Stimulated activated CD4-positive, alpha-beta T cell treated with anti-CD3 and anti-CD28 coated beads, Interleukin-1b, Interleukin-23, amount 100 ng/mL, for 1 hour (primary cell): ENCODE measurements at regions not wholly inside any gene's neighbourhood (a gene's known extent, or its start where the extent isn't known, plus 50 kb on each side); places are given as distances from the start of the nearest gene placed in this dataset.

Experiments used
- DNase-seq, 2 donors: peaks; one replicate each; pipeline ENCODE4 v3.0.0-alpha.2; 2020; ENCODE audit warnings: low read depth in 2 of 2

- DNase-seq = no peak
Observed at GRCh38 chr14:101119830-101120571, 216.5 kb upstream of the RTL1 start.

DNA sequence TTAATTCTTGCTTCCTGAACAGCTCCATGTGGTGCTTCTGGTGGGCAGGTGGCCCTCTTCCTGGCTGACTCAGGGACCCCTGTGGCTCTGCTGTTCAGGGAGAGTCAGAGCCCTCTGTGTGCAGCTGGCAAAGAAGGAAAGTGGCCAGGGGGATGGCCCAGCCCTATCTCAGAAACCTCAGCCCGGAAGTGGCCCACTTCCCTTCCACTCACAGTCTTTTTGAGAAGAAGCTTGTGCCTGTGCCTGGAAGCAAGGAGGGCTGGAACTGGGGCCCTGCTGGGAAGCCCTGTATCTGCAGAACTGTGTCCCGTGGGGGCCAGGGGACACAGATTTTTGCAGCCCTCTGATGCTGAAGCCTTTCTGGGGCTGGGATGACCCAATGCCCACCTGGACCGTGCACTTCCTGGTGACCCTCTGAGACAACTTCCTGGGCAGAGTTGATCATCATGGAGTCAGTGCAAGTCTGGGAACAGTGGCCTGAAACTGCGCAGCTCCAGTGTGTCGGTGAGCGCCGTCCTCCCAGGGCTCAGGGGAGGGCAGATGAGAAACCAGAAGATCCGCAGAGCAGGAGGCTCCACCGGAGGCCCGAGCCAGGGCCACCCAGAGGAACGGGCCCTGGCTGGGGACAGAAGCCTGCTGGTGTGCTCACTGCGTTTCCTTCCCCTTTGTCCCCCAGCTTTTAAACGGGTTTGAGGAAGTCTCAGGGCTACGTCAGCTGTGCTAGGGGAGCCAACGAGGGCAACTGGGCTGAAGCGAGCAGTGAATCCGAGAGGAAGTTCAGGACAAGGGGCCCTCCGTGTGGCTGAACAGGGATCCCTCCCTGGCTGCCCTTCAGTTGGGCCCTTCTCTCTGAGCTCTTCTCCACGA, 217.4 kb upstream of the RTL1 start:
- no peak for DNase-seq

GRCh38 chr14:101121508-101122139, 218.1 kb upstream of the RTL1 start:
- no peak for DNase-seq

DNA sequence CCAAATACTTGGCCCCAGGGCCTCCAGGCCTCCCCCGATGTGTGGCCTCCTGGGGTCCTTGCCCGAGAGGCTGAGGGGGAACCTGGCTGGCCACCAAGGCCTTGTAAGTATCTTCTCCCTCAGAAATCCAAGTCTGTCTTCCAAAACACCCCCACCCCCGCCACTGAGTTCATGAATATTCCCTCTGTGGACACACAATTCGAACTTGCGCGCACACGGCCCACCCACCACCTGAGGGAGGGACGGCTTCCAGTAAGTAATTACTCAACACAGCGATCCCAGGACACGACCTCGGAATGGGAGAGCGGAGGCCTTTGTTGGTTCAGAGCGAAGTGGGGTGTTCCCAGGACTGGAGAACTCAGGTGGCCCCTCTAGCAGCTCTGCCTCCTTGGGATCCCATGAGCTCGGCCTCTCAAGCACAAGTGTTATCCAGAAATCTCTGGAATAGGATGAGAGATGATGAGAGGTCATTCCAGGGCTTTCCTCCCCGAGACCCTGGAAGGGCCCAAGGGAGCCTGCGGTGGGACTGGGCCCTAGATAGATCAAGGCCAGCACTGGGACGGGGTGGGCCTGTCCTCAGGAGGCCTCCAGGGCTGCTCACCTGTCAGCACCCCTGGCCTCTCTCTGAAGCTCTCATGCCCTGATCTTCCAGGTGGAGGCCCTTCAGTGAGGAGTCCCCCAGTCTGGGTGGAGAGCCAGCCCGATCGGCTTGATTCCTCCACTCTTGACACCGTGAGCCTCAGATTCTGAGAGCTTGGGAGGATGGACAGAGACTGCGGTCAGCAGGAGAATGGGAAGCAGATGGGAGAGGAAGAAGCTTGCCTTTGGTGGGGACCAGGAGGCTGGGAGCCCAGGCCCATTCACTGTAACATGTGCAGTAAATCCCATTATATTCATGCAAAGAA, 219.0 kb upstream of the RTL1 start:
- DNase-seq = no peak

DNA sequence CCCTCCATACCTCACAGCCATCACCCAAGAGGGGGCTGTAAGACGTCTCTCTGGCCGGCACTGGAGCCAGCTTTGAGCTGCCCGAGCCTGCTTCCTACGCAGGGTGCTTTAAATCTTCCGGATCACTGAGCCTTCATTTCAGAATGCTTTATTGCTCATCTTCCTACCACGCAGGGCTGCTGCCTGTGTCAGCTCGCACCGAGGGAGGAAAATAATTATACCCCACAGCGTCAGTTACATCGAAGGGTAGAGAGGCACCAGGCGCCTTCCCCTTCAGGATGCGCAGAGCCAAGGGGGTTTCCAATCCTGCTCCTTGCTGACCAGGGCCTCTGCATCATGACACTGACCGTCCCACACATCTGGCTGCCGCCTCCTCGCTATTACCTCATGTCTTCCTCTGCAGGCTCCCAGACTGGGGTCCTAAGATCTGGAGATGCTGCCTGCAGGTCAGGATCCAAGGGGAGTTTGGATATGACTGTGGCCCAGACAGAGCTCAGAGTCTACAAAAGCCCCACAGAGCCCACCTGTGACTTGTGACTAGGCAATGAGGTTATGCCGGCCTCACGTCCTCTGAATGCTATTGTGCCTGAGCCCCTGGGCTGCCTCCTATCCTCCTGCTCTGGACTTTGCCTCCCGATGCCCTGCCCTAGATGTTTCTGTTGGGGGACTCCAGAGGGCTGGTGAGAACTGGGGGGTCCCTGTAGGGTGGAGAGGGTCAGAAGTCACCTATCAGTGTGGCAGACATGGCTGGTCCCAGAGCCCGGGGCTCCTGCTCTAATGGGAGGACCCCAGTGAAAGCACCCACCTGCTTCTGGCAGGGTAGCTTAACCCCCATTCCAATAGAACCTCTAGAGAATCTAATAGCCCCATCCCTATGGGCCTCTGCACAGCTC, 220.3 kb upstream of the RTL1 start:
- DNase-seq = no peak

DNA sequence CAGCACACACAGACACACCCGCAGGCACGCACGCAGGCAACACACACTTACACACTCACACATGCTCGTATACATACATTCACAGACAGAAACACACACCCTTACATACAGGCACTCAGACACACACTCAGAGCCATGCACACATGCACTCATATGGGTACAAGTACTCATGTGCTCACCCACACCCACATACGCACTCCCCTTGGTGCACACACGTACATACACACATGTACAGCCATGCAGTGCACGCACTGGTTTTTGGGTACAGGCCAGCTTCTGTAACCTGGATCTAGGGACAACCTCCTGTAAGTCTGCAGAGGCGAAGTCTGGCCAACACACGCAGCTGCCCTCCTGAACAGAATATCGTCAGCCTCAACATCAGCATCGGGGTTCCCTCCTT, 221.3 kb upstream of the RTL1 start:
- no peak for DNase-seq

- DNase-seq = no peak
Observed at GRCh38 chr14:101125313-101125712, 221.8 kb upstream of the RTL1 start.

DNA sequence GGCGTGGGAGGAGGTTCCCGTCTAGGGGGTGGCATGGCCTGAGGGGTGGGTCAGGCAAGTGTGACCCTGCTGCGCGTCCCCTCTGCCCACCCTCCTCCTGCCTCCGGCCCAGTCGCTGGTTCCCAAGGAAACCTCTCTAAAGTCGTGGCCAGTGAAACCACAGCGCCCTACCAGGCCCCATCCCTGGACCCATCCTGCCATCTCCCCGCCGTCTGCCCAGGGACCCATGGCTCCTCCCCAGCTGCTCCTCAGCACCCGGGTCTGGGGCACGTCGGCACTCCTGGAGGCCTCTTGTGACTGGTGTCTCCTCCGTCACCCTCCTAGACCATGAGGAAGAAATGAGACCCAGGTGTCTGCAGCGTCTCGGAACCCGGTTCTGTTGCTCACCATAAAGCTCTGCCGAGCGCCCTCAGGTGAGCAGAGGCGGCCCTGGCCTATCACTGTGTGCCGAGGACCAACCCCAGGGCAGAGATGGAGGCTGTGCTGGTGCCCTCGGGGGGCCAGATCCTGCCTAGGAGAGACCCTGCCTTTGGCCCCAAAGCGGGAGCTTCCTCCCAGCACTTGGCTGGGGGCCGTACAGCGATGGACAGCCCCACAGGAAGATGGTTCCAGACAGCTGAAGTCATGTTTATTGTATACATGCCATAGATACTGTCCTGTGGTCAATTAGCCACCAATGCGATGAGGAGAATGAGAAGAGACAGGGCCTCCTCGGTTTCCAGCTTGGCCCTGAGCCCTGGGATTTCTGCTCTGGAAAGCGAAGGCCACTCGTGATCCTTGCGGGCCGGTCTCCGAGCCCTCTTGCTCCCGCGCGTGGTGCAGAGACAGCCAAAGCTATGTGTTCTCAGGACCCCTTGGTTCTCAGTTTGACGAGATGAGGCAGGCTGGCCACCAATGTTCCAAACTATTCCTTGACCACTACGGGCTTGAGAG, 222.5 kb upstream of the RTL1 start:
- no peak for DNase-seq

GRCh38 chr14:101126731-101127130, 223.2 kb upstream of the RTL1 start:
- DNase-seq = no peak

DNA sequence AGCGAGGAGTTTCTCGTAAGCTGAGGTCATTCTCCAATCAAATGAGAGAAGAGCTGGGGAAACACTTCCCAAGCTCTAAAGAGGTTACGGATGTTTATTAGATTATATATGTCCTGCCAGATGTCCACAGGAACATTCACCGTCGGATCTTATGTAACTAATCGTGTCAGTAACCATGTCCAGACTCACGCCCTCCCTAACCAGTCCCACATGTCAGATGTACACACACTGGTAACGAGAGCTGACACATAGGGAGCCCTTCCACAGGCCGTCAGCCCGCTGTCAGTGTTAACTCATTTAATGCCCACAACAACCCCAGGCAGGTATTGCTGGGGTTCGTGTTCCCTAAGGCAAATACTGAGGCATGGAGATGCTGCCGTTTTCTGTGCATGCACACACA, 223.7 kb upstream of the RTL1 start:
- no peak for DNase-seq

DNA sequence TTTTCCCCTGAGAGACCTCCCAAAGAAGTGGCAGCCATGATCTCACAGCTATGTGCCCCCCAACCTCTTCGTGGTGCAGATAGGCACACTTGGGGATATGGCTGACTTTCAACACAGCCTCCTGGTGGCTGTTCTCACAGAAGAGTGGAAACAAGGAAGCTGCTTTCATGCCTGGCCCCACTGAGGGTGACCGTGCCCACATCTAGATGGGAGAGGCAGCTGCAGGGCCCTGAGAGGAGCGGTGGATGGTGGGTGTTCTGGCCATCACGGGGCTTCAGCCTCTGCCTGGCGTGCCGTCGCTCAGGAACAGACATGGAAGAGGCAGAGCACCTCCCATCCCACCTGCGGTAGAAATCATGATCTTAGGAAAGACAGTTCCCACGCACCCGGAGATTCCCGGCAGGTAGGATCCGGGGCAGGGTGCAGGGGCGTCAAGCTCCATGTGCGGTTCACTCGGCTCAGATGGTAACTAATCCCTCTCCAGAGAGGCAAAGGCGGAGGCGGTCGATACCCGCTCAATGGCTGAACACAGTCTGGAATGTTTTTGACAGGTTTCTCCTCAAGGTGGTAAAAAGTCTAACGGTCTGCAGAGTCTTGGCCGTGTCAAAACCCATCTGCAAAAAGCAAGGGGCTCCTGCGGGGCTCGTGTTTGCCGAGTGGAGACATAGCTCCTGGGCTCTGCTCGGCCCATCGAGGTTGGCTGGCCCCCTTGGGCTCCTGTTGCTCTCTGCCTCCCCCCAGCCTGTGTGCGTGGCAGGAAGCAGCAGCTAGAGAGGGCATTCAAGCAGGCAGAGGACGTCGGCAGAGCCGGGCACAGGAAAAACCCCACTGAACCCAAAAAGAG, 225.2 kb upstream of the RTL1 start:
- DNase-seq = no peak

GRCh38 chr14:101129521-101130167, 226.1 kb upstream of the RTL1 start:
- DNase-seq = no peak

DNA sequence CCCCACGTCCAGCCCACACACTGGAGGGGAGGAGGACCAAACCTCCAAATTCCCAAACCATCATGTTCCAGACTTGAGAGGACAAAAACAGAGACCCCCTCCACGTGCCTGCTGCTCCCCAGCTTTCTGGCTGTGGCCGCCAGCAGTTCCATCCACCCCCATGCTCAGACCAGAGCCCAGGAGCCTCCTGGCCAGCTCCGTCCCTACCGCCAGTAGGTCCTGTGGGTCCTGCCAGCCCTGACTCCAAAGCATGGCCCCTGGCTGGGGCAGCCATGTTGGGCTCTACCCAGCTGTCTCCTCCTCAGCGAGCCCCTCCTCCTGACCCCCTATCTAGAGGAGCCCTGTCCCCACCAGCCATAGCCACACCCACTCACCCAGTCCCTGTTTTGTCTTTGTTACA, 227.3 kb upstream of the RTL1 start:
- DNase-seq = no peak

GRCh38 chr14:101131451-101131916, 228.0 kb upstream of the RTL1 start:
- DNase-seq = no peak

DNA sequence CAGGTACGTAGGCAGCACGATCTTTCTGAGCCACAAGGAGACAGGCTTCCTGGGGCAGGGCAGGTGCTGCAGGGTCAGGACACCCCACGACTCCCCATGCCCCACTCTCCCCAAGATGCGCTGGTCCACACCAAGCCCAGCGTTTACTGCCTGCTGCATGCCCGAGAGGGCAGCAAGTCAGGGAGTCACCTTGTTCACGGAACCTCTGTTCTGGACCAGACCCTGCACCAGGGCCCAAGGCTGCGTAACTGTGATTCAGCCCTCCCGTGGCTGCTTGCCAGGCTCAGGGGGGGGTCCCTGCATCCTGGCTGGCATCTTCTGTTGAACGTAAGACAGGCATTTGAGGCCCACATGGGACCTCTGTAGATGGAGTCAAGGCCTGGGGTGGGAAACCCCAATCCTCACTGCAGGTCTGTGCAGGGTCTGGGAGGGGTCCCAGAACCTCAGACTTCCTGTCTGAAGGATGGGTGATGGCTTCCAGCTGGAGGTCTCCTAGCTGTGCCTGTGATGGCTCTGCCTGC, 228.6 kb upstream of the RTL1 start:
- DNase-seq = no peak

DNA sequence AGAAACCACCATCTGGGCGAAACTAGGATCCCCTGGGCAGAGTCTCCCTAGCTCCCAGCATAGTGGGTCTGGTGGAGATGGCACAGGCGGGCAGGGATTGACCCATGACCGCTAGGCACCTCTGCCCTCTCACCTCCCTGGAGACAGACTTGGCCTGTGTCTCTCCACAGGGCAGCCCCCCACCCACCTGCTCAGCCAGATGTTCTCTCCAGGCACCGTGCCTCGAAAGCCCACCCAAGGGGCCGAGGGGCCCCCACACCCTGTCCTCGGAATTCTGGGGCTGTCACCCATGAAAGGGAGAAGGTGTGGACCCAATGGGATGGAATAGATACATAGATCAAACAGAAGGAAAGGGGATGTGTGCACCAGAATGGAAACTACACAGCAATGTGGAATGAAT, 229.1 kb upstream of the RTL1 start:
- DNase-seq = no peak

- DNase-seq = no peak
Observed at GRCh38 chr14:101133068-101133467, 229.5 kb upstream of the RTL1 start.

DNA sequence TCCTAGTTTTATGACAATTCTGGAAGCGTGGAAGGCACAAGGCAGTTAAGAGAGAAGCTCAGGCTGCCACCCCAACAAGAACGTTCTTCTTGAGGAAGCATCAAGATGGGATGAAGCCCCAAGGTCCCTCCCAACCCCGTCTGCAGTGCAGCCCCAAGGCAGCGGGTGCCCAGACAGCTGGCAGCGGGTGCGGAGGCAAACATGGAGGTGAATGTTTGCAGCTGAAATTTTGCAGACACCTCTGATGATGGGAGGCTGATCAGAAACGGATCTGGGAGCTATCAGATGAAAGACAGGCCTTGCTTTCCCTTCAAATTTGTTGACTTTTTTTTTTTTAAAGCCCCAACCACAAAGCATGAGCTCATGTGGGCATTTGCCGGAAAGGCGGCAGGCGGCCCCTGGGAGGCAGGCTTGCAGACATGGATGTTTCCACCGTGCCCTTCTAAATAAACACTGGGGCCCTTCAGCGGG, 230.7 kb upstream of the RTL1 start:
- DNase-seq = no peak
